PC-9 (cell line): ENCODE measurements at regions not wholly inside any gene's neighbourhood (a gene's known extent, or its start where the extent isn't known, plus 50 kb on each side); places are given as distances from the start of the nearest gene placed in this dataset.

Experiments used
- BruUV-seq: library from RNA; stranded (reverse); fragments of 400-500 nt; replicated peaks from 2 replicates; lab custom pipeline; 2021; lab: Mats Ljungman, UMichigan
- CTCF ChIA-PET: fragments of 300-600 bp; sonication (Branson Sonifier 250); formaldehyde crosslinking; loops from one replicate; lab custom pipeline; 2022; ENCODE audit warnings: antibody characterized with exemption; lab: Charles Lee
- POLR2A ChIA-PET: fragments of 300-600 bp; sonication (Branson Sonifier 250); formaldehyde crosslinking; loops from one replicate; lab custom pipeline; 2022; ENCODE audit warnings: antibody characterized with exemption; ENCODE audit not compliant: unreplicated experiment; lab: Charles Lee
- DNase-seq, 2 experiments: peaks; one replicate each; pipeline versions ENCODE4 v3.0.0 to v3.0.0-alpha.2; 2015 to 2022; ENCODE audit warnings: mixed read lengths in 1 of 2
- H2AFZ ChIP-seq: fragments of 200-600 bp; sonication (generic); 2 replicates; pipeline ENCODE4 v1.8.1; 2017; ENCODE audit warnings: antibody characterized with exemption
- H3F3A ChIP-seq: fragments of 200-600 bp; sonication (generic); 2 replicates; pipeline ENCODE4 v1.8.1; 2017; ENCODE audit warnings: antibody characterized with exemption, mild to moderate bottlenecking, low read depth; ENCODE audit not compliant: insufficient read depth
- H3K27ac ChIP-seq: fragments of 200-600 bp; sonication (generic); 2 replicates; pipeline ENCODE4 v1.6.1; 2016; ENCODE audit warnings: mixed run types
- H3K27me3 ChIP-seq: fragments of 200-600 bp; sonication (generic); 2 replicates; pipeline ENCODE4 v1.6.1; 2016; ENCODE audit warnings: low read depth, mixed run types; ENCODE audit not compliant: insufficient read depth
- H3K36me3 ChIP-seq: fragments of 200-600 bp; sonication (generic); 2 replicates; pipeline ENCODE4 v1.6.1; 2016; ENCODE audit warnings: low read depth, mixed run types
- H3K4me1 ChIP-seq: fragments of 200-600 bp; sonication (generic); replicated peaks from 2 replicates; pipeline ENCODE4 v1.6.1; 2016; ENCODE audit warnings: mixed run types; ENCODE audit not compliant: insufficient read depth
- H3K4me2 ChIP-seq: fragments of 200-600 bp; sonication (generic); 2 replicates; pipeline ENCODE4 v1.6.1; 2017; ENCODE audit warnings: mixed run types
- H3K4me3 ChIP-seq: fragments of 200-600 bp; sonication (generic); 2 replicates; pipeline ENCODE4 v1.6.1; 2016; ENCODE audit warnings: mixed run types
- H3K79me2 ChIP-seq: fragments of 200-600 bp; sonication (generic); 2 replicates; pipeline ENCODE4 v1.6.1; 2017; ENCODE audit warnings: low read depth, mixed run types
- H3K9me2 ChIP-seq: fragments of 200-600 bp; sonication (generic); 2 replicates; pipeline ENCODE4 v1.8.1; 2017; ENCODE audit warnings: mild to moderate bottlenecking; ENCODE audit not compliant: insufficient read depth
- H3K9me3 ChIP-seq: fragments of 200-600 bp; sonication (generic); 2 replicates; pipeline ENCODE4 v1.8.1; 2016; ENCODE audit warnings: low read depth; ENCODE audit not compliant: insufficient read depth
- H4K20me1 ChIP-seq: fragments of 200-600 bp; sonication (generic); 2 replicates; pipeline ENCODE4 v1.8.1; 2017; ENCODE audit not compliant: insufficient read depth
- EZH2 ChIP-seq: fragments of 200-600 bp; sonication (generic); IDR thresholded peaks from 2 replicates; pipeline ENCODE4 v1.8.0; 2017; ENCODE audit warnings: antibody characterized with exemption, low read depth
- intact Hi-C: fragments of 100-400 bp; cut with micrococcal nuclease; formaldehyde crosslinking; loops from one replicate; pipeline ENCODE4 v1.10.0; 2022; ENCODE audit not compliant: unreplicated experiment
- TF ChIP-seq, protein P1 (sequence below): fragments of 200-600 bp; sonication (generic); conservative IDR thresholded peaks from 2 replicates; pipeline ENCODE4 v1.6.1; 2017; ENCODE audit warnings: mixed run types, antibody characterized with exemption, mild to moderate bottlenecking, moderate library complexity

DNA sequence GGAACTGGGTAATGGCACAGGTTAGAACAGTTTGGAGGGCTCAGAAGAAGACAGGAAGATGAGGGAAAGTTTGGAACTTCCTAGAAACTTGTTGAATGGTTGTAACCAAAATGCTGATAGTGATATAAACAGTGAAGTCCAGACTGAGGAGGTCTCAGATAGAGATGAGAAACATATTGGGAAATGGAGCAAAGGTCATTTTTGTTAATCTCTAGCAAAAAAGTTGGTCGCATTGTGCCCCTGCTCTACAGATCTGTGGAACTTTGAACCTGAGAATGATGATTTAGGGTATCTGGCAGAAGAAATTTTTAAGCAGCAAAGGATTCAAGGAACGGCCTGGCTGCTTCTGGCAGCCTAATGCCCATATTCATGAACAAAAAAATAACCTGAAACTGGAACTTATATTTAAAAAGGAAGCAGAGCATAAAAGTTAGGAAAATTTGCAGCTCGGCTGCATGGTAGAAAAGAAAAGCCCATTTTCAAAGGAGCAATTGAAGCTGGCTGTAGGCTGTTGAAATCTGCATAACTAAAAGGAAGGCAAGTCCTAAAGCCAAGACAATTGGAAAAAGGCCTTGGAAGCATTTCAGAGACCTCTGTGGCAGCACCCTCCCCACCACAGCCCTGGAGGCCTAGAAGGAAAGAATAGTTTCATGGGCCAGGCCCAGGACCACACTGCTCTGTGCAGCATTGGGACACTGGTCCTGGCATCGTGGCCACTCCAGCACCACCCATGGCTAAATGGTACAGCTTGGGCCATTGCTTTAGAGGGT, 182.6 kb upstream of the CD96 start:
- ChIA-PET POLR2A (no interaction called here), CTCF (no interaction called here)
- intact Hi-C loops: no loop called here
- Histone ChIP-seq H2AFZ (no peak overlapping the region), H3K4me1 (no peaks in the 10 kb centered on the region), H3F3A (no peaks in the 10 kb centered on the region), H3K4me2 (no peak overlapping the region), H4K20me1 (no peaks in the 10 kb centered on the region), H3K9me3 (no peaks in the 10 kb centered on the region), H3K9me2 (no peaks in the 10 kb centered on the region), H3K36me3 (no peaks in the 10 kb centered on the region), H3K4me3 (no peak overlapping the region), H3K27me3 (no peaks in the 10 kb centered on the region), H3K79me2 (no peaks in the 10 kb centered on the region), H3K27ac (no peak overlapping the region)
- TF ChIP-seq, protein P1, sequence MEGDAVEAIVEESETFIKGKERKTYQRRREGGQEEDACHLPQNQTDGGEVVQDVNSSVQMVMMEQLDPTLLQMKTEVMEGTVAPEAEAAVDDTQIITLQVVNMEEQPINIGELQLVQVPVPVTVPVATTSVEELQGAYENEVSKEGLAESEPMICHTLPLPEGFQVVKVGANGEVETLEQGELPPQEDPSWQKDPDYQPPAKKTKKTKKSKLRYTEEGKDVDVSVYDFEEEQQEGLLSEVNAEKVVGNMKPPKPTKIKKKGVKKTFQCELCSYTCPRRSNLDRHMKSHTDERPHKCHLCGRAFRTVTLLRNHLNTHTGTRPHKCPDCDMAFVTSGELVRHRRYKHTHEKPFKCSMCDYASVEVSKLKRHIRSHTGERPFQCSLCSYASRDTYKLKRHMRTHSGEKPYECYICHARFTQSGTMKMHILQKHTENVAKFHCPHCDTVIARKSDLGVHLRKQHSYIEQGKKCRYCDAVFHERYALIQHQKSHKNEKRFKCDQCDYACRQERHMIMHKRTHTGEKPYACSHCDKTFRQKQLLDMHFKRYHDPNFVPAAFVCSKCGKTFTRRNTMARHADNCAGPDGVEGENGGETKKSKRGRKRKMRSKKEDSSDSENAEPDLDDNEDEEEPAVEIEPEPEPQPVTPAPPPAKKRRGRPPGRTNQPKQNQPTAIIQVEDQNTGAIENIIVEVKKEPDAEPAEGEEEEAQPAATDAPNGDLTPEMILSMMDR: no peak
- TF ChIP-seq EZH2: no peak
- no TSS peak for BruUV-seq
- DNase-seq: no peak

DNA sequence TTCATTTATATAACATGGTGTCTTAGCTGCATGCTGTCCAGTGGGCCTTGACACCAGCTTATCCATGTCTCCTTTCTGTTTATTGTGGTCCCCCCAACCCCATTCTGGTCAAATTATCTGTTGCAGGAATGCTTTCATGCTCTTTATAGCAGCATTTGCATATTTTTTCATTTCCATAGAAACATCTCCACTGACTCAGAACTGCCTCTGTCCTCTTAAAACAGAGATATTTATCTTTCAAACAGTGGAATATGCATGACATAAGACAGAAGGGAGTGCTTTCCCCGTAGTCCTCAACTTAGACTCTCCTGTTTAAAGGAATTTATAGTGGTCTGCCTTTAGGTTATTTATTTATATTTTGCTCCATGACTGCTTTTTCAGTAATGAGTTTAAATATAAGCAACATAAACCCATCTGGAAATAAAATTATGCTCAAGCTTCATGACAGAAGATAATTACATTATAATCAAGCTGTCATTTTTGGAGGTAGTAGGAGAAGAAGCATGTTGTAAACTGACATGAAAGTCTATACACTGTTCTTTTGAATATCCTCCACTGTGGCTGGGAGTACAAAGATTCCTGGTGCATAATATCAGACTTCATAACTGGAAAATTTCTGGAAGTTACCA, 179.5 kb upstream of the CD96 start:
- no TSS peak for BruUV-seq
- intact Hi-C loops: no loop called here
- no peaks in the 10 kb centered on the region for H3K79me2 ChIP-seq

DNA sequence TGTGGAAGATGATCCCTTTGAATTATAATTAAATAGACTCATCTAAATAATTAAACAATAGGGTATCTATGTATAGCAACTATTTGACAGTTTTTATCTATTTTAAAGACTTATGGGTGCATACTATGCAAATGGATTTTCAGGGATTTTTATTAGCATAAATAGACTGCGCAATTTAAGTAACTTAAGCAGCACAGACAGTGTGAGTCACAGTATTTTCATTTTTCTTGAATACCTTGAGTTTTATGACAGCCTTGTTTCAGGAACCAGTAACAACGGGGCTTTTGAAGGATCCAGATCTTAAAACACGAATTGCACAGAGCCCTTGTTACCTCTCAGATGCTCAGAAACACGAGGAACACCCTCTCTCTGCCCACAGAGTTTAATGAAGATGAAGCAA, 175.5 kb upstream of the CD96 start:
- POLR2A ChIA-PET: no interaction called here
- CTCF ChIA-PET: no interaction called here

More for the DNA sequence above, 179.5 kb upstream of the CD96 start:
- Histone ChIP-seq H2AFZ (no peak overlapping the region), H3K36me3 (no peaks in the 10 kb centered on the region), H3K4me1 (no peaks in the 10 kb centered on the region), H3K4me2 (no peak overlapping the region), H3K4me3 (no peak overlapping the region), H3K27ac (no peak overlapping the region), H3K9me3 (no peaks in the 10 kb centered on the region), H3K9me2 (no peaks in the 10 kb centered on the region), H3K27me3 (no peaks in the 10 kb centered on the region), H4K20me1 (no peaks in the 10 kb centered on the region), H3F3A (no peaks in the 10 kb centered on the region)
- no peak for DNase-seq
- POLR2A ChIA-PET: interaction anchor here (0.5 kb wide), 1 partner anchor 64 kb away, joined by 4 read pairs; no protein-coding TSS in a partner anchor
- CTCF ChIA-PET: no interaction called here
- TF ChIP-seq, protein P1: no peak
- TF ChIP-seq EZH2: no peak

More for the DNA sequence above, 175.5 kb upstream of the CD96 start:
- H3K27me3 ChIP-seq: no peaks in the 10 kb centered on the region
- H3K27ac ChIP-seq: no peak overlapping the region
- no peaks in the 10 kb centered on the region for H3K9me2 ChIP-seq
- BruUV-seq: no TSS peak
- H3K9me3 ChIP-seq: no peaks in the 10 kb centered on the region
- H3K4me1 ChIP-seq: no peaks in the 10 kb centered on the region
- intact Hi-C loops: no loop called here
- DNase-seq: no peak
- H3K36me3 ChIP-seq: no peaks in the 10 kb centered on the region
- H3K4me3 ChIP-seq: no peak overlapping the region
- H3F3A ChIP-seq: no peaks in the 10 kb centered on the region
- TF ChIP-seq, protein P1: no peak
- no peak for TF ChIP-seq EZH2
- H4K20me1 ChIP-seq: no peaks in the 10 kb centered on the region
- no peak overlapping the region for H3K4me2 ChIP-seq
- no peak overlapping the region for H2AFZ ChIP-seq
- H3K79me2 ChIP-seq: no peaks in the 10 kb centered on the region
